B cell (primary cell): ENCODE measurements at regions not wholly inside any gene's neighbourhood (a gene's known extent, or its start where the extent isn't known, plus 50 kb on each side); places are given as distances from the start of the nearest gene placed in this dataset.

Experiments used
- EZH2 ChIP-seq: IDR thresholded peaks from 2 replicates; pipeline ENCODE4 v1.6.1; 2012; ENCODE audit warnings: borderline replicate concordance, low read depth, mild to moderate bottlenecking, moderate library complexity, low read length; ENCODE audit not compliant: insufficient read depth, poor library complexity, severe bottlenecking
- TF ChIP-seq, protein P1 (sequence below): fragments of 200-600 bp; IDR thresholded peaks from one replicate; pipeline ENCODE4 v1.8.0; 2022; ENCODE audit warnings: antibody characterized with exemption, mild to moderate bottlenecking

DNA sequence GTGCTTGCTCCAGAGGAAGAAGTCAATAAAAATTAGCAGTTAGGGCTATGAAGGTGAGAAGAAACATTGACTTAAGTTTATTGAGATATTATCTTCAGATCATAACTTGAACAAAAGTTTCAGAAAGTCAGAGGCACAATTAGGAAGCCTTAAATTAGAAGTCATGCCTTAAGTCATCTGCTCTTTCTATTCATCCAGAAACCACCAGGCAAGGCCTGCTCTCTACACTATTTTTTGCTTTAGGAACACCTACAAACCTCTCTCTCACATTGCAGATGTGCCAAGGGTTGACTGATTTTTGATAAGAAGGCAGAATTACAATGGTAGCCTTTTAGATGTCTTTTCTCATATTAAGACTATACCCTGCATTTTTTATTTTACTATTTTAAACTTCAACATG lies 268.7 kb downstream of the SPRY2 start:
- TF ChIP-seq EZH2: no peak
- TF ChIP-seq, protein P1, sequence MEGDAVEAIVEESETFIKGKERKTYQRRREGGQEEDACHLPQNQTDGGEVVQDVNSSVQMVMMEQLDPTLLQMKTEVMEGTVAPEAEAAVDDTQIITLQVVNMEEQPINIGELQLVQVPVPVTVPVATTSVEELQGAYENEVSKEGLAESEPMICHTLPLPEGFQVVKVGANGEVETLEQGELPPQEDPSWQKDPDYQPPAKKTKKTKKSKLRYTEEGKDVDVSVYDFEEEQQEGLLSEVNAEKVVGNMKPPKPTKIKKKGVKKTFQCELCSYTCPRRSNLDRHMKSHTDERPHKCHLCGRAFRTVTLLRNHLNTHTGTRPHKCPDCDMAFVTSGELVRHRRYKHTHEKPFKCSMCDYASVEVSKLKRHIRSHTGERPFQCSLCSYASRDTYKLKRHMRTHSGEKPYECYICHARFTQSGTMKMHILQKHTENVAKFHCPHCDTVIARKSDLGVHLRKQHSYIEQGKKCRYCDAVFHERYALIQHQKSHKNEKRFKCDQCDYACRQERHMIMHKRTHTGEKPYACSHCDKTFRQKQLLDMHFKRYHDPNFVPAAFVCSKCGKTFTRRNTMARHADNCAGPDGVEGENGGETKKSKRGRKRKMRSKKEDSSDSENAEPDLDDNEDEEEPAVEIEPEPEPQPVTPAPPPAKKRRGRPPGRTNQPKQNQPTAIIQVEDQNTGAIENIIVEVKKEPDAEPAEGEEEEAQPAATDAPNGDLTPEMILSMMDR: no peak
